Stomach (tissue), 8 donors: ENCODE measurements at regions not wholly inside any gene's neighbourhood (a gene's known extent, or its start where the extent isn't known, plus 50 kb on each side); places are given as distances from the start of the nearest gene placed in this dataset.

Source experiments
- DNase-seq, 2 donors: peaks; one replicate each; pipeline versions ENCODE4 v3.0.0 to v3.0.0-alpha.2; 2013 to 2019
- H3K27ac ChIP-seq, 5 donors: fragments of 200-600 bp in 4 of 5; sonication (generic) in 4 of 5; one replicate each; pipeline ENCODE4 v1.5.1; 2013 to 2019; ENCODE audit warnings: mild to moderate bottlenecking in 1 of 5, moderate library complexity in 1 of 5
- H3K27me3 ChIP-seq, 3 donors: fragments of 200-600 bp; sonication (generic); one replicate each; pipeline ENCODE4 v1.5.1; 2017 to 2019; ENCODE audit warnings: mixed run types in 1 of 3
- H3K36me3 ChIP-seq, 4 donors: fragments of 200-600 bp; sonication (generic); 1 replicate in 3 of 4; 2 replicates in 1 of 4; pipeline ENCODE4 v1.5.1; 2016 to 2019
- H3K4me1 ChIP-seq, 4 donors: fragments of 200-600 bp; sonication (generic); one replicate each; pipeline ENCODE4 v1.5.1; 2016 to 2019
- H3K4me3 ChIP-seq, 4 donors: fragments of 200-600 bp; sonication (generic) in 3 of 4; one replicate each; pipeline ENCODE4 v1.5.1; 2016 to 2019; ENCODE audit warnings: mild to moderate bottlenecking in 1 of 4
- H3K9me3 ChIP-seq, 4 donors: fragments of 200-600 bp; sonication (generic); one replicate each; pipeline ENCODE4 v1.5.1; 2016 to 2019
- EP300 ChIP-seq: sonication (generic); formaldehyde crosslinking; IDR thresholded peaks from one replicate; pipeline ENCODE4 v1.6.1; 2017; ENCODE audit warnings: antibody characterized with exemption
- POLR2A ChIP-seq, 4 donors: fragments of 450-650 bp; IDR thresholded peaks; one replicate each; pipeline ENCODE4 v1.6.1; 2016; ENCODE audit warnings: antibody characterized with exemption in 4 of 4, control low read depth in 2 of 4, mild to moderate bottlenecking in 1 of 4, moderate library complexity in 1 of 4
- POLR2AphosphoS5 ChIP-seq, 3 donors: sonication (generic); formaldehyde crosslinking; IDR thresholded peaks; one replicate each; pipeline ENCODE4 v1.6.1; 2016; ENCODE audit warnings: antibody characterized with exemption in 3 of 3
- WGBS, 5 donors: extraction: QIAGEN DNeasy Blood & Tissue Kit in 3 of 5; methylation state at CpG; one replicate each; pipeline versions ENCODE4 v1.1.5 to v1.1.7; 2013 to 2018; 5-methylcytosine and 5-hydroxymethylcytosine counted together
- intact Hi-C: fragments of 100-400 bp; cut with DNase I; formaldehyde crosslinking; loops from one replicate; pipeline ENCODE4 v1.15.1; 2023; ENCODE audit warnings: low total_unique reads
- TF ChIP-seq, protein P1 (sequence below), 7 experiments: fragments of 450-650 bp in 4 of 7; fragments of 200-600 bp in 3 of 7; sonication (generic) in 3 of 7; IDR thresholded peaks; one replicate each; pipeline ENCODE4 v1.5.1; 2016 to 2019; ENCODE audit warnings: antibody characterized with exemption in 7 of 7, control low read depth in 2 of 7, mild to moderate bottlenecking in 1 of 7
- donor health status: healthy with polysubstance abuse.
- donor health status: Bipolar disorder and iron deficiency.
- donor health status: healthy.

DNA sequence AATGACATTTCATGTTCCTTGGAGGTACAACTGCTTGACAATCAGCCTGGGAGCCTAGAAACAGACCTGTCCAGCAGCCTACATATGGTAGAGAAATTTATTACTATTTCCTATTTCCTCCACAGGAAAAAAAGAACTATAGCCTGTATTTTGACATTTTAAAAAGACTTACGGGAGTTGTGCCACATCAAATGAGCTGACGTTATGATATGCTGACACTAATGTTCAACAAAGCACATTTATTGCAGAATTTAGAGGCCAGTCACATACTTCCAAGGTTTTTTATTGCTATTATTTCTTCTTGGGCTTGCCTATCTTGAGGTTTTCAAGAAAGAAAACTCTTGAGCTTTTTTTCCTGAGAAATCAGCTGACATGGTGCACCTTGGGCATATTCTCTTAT, 305.3 kb downstream of the LRIG3 start:
- no peak overlapping the region for H3K4me3 ChIP-seq
- WGBS, 5 donors: 54 to 78% (median 68%) methylated on average over 2 of the region's 2 CpGs
- H3K36me3 ChIP-seq: no peaks in the 10 kb centered on the region
- intact Hi-C loops: no loop called here
- no peaks in the 10 kb centered on the region for H3K9me3 ChIP-seq
- no peaks in the 10 kb centered on the region for H3K4me1 ChIP-seq
- no peaks in the 10 kb centered on the region for H3K27me3 ChIP-seq
- DNase-seq: no peak
- no peak overlapping the region for H3K27ac ChIP-seq
- TF ChIP-seq POLR2A (IDR thresholded peaks at IDR 0.05) (no peak), POLR2AphosphoS5 (IDR thresholded peaks at IDR 0.05) (no peak), EP300 (no peak)
- TF ChIP-seq, protein P1, sequence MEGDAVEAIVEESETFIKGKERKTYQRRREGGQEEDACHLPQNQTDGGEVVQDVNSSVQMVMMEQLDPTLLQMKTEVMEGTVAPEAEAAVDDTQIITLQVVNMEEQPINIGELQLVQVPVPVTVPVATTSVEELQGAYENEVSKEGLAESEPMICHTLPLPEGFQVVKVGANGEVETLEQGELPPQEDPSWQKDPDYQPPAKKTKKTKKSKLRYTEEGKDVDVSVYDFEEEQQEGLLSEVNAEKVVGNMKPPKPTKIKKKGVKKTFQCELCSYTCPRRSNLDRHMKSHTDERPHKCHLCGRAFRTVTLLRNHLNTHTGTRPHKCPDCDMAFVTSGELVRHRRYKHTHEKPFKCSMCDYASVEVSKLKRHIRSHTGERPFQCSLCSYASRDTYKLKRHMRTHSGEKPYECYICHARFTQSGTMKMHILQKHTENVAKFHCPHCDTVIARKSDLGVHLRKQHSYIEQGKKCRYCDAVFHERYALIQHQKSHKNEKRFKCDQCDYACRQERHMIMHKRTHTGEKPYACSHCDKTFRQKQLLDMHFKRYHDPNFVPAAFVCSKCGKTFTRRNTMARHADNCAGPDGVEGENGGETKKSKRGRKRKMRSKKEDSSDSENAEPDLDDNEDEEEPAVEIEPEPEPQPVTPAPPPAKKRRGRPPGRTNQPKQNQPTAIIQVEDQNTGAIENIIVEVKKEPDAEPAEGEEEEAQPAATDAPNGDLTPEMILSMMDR (IDR thresholded peaks at IDR 0.05): no peak

DNA sequence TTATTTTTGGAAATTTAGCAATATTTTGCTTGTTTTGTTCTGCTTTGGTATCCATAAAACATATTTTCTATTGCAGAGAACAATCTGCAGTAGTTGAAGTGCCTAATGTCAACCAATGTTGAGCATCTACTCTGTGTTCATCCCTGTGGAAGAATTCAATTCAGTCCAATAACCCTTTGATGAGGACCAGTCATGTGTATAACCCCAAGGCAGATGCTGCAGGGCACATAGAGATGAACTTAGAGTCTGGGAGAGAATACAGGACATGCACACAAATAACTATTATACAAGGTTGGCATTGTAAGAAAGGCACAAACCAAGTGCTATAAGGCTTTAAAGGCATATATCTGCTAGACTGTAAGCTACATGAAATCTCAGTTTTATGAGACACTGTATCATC, 304.7 kb downstream of the LRIG3 start:
- Histone ChIP-seq H3K36me3 (no peaks in the 10 kb centered on the region), H3K4me1 (no peaks in the 10 kb centered on the region), H3K27ac (no peak overlapping the region), H3K9me3 (no peaks in the 10 kb centered on the region), H3K27me3 (no peaks in the 10 kb centered on the region), H3K4me3 (no peak overlapping the region)
- no peak for DNase-seq
- TF ChIP-seq, protein P1 (IDR thresholded peaks at IDR 0.05): no peak
- no peak for TF ChIP-seq POLR2A (IDR thresholded peaks at IDR 0.05)
- TF ChIP-seq POLR2AphosphoS5 (IDR thresholded peaks at IDR 0.05): no peak
- TF ChIP-seq EP300: no peak
- intact Hi-C loops: no loop called here

DNA sequence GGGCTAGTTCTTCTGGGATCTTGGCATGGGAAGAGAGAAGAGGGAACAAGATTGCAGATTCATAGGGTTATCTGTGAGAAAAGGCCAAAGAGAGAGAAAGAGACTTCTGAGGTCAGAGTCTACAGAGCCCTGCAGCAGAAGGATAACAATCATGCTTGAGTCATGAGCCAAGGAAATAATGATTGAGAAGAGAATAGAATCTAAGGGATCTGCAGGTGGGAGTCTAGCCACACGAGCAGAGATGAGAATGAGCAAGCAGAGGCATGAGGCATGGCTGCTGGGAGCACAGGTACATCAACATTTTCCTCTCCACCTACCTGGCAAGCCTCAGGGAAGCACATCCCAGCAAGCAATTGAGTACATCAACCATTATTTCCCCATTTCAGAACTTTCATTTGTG, 303.7 kb downstream of the LRIG3 start:
- Histone ChIP-seq H3K4me3 (no peak overlapping the region), H3K9me3 (no peaks in the 10 kb centered on the region), H3K4me1 (no peaks in the 10 kb centered on the region), H3K27me3 (no peaks in the 10 kb centered on the region), H3K27ac (no peak overlapping the region), H3K36me3 (no peaks in the 10 kb centered on the region)
- no peak for TF ChIP-seq EP300
- TF ChIP-seq POLR2A (IDR thresholded peaks at IDR 0.05): no peak
- TF ChIP-seq POLR2AphosphoS5 (IDR thresholded peaks at IDR 0.05): no peak
- TF ChIP-seq, protein P1 (IDR thresholded peaks at IDR 0.05): no peak
- no peak for DNase-seq
- intact Hi-C loops: no loop called here
- WGBS, 5 donors: 40 to 58% (median 43%) methylated on average over 1 of the region's 1 CpG

GRCh38 chr12:58621126-58621525, 299.2 kb downstream of the LRIG3 start:
- WGBS, 5 donors: 86 to 98% (median 94%) methylated on average over 5 of the region's 5 CpGs
- Histone ChIP-seq H3K4me1 (no peaks in the 10 kb centered on the region), H3K27ac (no peak overlapping the region), H3K4me3 (no peak overlapping the region), H3K36me3 (no peaks in the 10 kb centered on the region), H3K27me3 (no peaks in the 10 kb centered on the region), H3K9me3 (peaks cover 0 to 8% (median 0%) of the 10 kb centered on the region in 4 donors)
- TF ChIP-seq, protein P1 (IDR thresholded peaks at IDR 0.05): no peak
- TF ChIP-seq POLR2A (IDR thresholded peaks at IDR 0.05) (no peak), POLR2AphosphoS5 (IDR thresholded peaks at IDR 0.05) (no peak), EP300 (no peak)
- no peak for DNase-seq
- intact Hi-C loops: no loop called here
